ENCODE measurements at regions not wholly inside any gene's neighbourhood (a gene's known extent, or its start where the extent isn't known, plus 50 kb on each side); places are given as distances from the start of the nearest gene placed in this dataset.

DNA sequence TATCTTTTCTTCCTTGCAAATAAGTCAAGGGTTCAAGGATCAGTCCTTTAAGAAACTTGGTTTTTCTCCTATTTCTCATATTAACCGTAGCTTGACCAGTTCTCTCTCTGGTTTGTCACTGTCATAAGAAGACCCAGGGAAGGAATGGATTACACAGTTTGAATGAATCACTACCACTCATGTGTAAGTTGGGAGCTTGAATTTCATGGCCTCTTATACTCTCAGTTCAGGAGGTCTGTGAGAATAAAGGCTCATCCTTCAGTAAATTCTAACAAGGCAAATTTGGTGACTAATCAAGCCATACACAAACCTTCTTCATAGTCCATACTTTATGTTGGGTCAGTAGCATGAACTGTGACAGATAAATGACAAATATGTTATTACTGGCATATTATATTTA, 323.1 kb upstream of the ACTBL2 start:
- TF ChIP-seq, protein P1, sequence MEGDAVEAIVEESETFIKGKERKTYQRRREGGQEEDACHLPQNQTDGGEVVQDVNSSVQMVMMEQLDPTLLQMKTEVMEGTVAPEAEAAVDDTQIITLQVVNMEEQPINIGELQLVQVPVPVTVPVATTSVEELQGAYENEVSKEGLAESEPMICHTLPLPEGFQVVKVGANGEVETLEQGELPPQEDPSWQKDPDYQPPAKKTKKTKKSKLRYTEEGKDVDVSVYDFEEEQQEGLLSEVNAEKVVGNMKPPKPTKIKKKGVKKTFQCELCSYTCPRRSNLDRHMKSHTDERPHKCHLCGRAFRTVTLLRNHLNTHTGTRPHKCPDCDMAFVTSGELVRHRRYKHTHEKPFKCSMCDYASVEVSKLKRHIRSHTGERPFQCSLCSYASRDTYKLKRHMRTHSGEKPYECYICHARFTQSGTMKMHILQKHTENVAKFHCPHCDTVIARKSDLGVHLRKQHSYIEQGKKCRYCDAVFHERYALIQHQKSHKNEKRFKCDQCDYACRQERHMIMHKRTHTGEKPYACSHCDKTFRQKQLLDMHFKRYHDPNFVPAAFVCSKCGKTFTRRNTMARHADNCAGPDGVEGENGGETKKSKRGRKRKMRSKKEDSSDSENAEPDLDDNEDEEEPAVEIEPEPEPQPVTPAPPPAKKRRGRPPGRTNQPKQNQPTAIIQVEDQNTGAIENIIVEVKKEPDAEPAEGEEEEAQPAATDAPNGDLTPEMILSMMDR (IDR thresholded peaks at IDR 0.05 in 8 of 11, conservative IDR thresholded peaks at IDR 0.05 in 3 of 11) = no peak
- no peak for TF ChIP-seq POLR2AphosphoS5 (IDR thresholded peaks at IDR 0.05)

Measured in spleen (tissue), 7 donors.